Fibroblast of lung (primary cell): ENCODE measurements at regions not wholly inside any gene's neighbourhood (a gene's known extent, or its start where the extent isn't known, plus 50 kb on each side); places are given as distances from the start of the nearest gene placed in this dataset.

Source experiments
- EZH2 ChIP-seq: IDR thresholded peaks from 2 replicates; pipeline ENCODE4 v1.5.1; 2012; ENCODE audit warnings: low read length, control low read depth, mild to moderate bottlenecking; ENCODE audit errors: missing control alignments
- TF ChIP-seq, protein P1 (sequence below), 2 donors: IDR thresholded peaks in 1 of 2; conservative IDR thresholded peaks in 1 of 2; 1 replicate in 1 of 2; 2 replicates in 1 of 2; pipeline ENCODE4 v1.5.1; 2011 to 2012; ENCODE audit warnings: low read length in 2 of 2, control low read depth in 1 of 2, inconsistent platforms in 1 of 2, low read depth in 1 of 2, mild to moderate bottlenecking in 1 of 2

DNA sequence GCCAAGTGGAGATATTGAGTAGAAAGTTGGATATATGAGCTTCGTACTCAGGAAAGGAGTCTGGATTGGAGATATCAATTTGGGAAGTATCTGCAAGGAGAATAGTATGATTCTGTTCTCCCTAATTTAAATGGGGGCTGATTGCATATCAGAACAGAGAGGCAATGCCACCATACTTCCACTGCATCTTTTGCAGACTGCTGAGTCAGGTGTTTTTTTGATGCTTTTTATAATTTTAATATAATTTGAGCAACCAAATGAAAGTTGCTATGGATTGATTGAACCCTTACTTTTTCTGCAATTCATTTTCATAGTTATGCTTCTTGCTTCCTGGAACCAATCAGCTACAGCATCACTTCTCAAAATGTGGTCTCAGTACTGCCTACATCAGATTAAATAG is 590.3 kb downstream of the USP25 start:
- TF ChIP-seq, protein P1, sequence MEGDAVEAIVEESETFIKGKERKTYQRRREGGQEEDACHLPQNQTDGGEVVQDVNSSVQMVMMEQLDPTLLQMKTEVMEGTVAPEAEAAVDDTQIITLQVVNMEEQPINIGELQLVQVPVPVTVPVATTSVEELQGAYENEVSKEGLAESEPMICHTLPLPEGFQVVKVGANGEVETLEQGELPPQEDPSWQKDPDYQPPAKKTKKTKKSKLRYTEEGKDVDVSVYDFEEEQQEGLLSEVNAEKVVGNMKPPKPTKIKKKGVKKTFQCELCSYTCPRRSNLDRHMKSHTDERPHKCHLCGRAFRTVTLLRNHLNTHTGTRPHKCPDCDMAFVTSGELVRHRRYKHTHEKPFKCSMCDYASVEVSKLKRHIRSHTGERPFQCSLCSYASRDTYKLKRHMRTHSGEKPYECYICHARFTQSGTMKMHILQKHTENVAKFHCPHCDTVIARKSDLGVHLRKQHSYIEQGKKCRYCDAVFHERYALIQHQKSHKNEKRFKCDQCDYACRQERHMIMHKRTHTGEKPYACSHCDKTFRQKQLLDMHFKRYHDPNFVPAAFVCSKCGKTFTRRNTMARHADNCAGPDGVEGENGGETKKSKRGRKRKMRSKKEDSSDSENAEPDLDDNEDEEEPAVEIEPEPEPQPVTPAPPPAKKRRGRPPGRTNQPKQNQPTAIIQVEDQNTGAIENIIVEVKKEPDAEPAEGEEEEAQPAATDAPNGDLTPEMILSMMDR (conservative IDR thresholded peaks at IDR 0.05 in 1 of 2, IDR thresholded peaks at IDR 0.05 in 1 of 2; ENCODE audit: low read depth in 1 of 2, low read length in 2 of 2), result no peak
- no peak for TF ChIP-seq EZH2
